Activated naive CD8-positive, alpha-beta T cell treated with anti-CD3 and anti-CD28 coated beads, Interleukin-2, amount 10 ng/mL, durations not matched to agents 7 days and 5 days (primary cell): ENCODE measurements at regions not wholly inside any gene's neighbourhood (a gene's known extent, or its start where the extent isn't known, plus 50 kb on each side); places are given as distances from the start of the nearest gene placed in this dataset.

Experiments
- ATAC-seq: fragments of 150-1000 bp; cut with Tn5 transposase; one replicate; pipeline ENCODE4 v1.10.0; 2021; ENCODE audit warnings: low read depth, moderate library complexity
- POLR2A ChIA-PET: fragments of 350-600 bp; sonication (Branson Sonifier 250); formaldehyde crosslinking; loops from one replicate; lab custom pipeline; 2021; ENCODE audit warnings: antibody characterized with exemption; lab: Charles Lee
- DNase-seq: peaks from one replicate; pipeline ENCODE4 v3.0.0; 2021
- H3K27ac Mint-ChIP-seq: one replicate; pipeline ENCODE4 v1.8.0; 2022; ENCODE audit warnings: mild to moderate bottlenecking, mixed read lengths
- H3K27me3 Mint-ChIP-seq: one replicate; pipeline ENCODE4 v1.8.0; 2022; ENCODE audit warnings: mild to moderate bottlenecking, moderate library complexity, mixed read lengths
- H3K36me3 Mint-ChIP-seq: one replicate; pipeline ENCODE4 v1.8.0; 2021; ENCODE audit warnings: mild to moderate bottlenecking, mixed read lengths
- H3K4me1 Mint-ChIP-seq: one replicate; pipeline ENCODE4 v1.8.0; 2021; ENCODE audit warnings: mixed read lengths
- H3K4me3 Mint-ChIP-seq: one replicate; pipeline ENCODE4 v1.8.0; 2022; ENCODE audit warnings: mild to moderate bottlenecking, moderate library complexity, mixed read lengths
- H3K9me3 Mint-ChIP-seq: one replicate; pipeline ENCODE4 v1.8.0; 2021; ENCODE audit warnings: mixed read lengths

- H3K27me3 Mint-ChIP-seq: no peaks in the 10 kb centered on the region
- H3K36me3 Mint-ChIP-seq: peaks cover 3% of the 10 kb centered on the region
- ATAC-seq (peak; percentile 14), DNase-seq (no peak)
- no peak overlapping the region for H3K27ac Mint-ChIP-seq
- H3K9me3 Mint-ChIP-seq: peaks cover 5% of the 10 kb centered on the region
- H3K4me1 Mint-ChIP-seq: peaks cover 5% of the 10 kb centered on the region
- POLR2A ChIA-PET: no interaction called here
- no peak overlapping the region for H3K4me3 Mint-ChIP-seq
Observed at GRCh38 chr11:128232588-128232987, 354.8 kb downstream of the ETS1 start.

- H3K4me3 Mint-ChIP-seq: no peak overlapping the region
- POLR2A ChIA-PET: no interaction called here
- no peak overlapping the region for H3K27ac Mint-ChIP-seq
- no peak for ATAC-seq
- peaks cover 3% of the 10 kb centered on the region for H3K36me3 Mint-ChIP-seq
- DNase-seq: no peak
- peaks cover 5% of the 10 kb centered on the region for H3K9me3 Mint-ChIP-seq
- peaks cover 5% of the 10 kb centered on the region for H3K4me1 Mint-ChIP-seq
- H3K27me3 Mint-ChIP-seq: no peaks in the 10 kb centered on the region
Observed at GRCh38 chr11:128231845-128232410, 355.4 kb downstream of the ETS1 start.

- peaks cover 7% of the 10 kb centered on the region for H3K4me1 Mint-ChIP-seq
- H3K9me3 Mint-ChIP-seq: no peaks in the 10 kb centered on the region
- no peak for DNase-seq
- no peak overlapping the region for H3K4me3 Mint-ChIP-seq
- POLR2A ChIA-PET: no interaction called here
- ATAC-seq: no peak
- no peaks in the 10 kb centered on the region for H3K27me3 Mint-ChIP-seq
- H3K36me3 Mint-ChIP-seq: no peaks in the 10 kb centered on the region
- H3K27ac Mint-ChIP-seq: no peak overlapping the region
Observed at GRCh38 chr11:128227466-128227865, 359.9 kb downstream of the ETS1 start.

- Mint-ChIP-seq H3K4me3 (no peak overlapping the region), H3K36me3 (no peaks in the 10 kb centered on the region), H3K4me1 (peaks cover 7% of the 10 kb centered on the region), H3K9me3 (no peaks in the 10 kb centered on the region), H3K27me3 (no peaks in the 10 kb centered on the region), H3K27ac (no peak overlapping the region)
- POLR2A ChIA-PET: no interaction called here
- ATAC-seq (no peak), DNase-seq (no peak)
Observed at GRCh38 chr11:128226106-128226716, 361.1 kb downstream of the ETS1 start.

- Mint-ChIP-seq H3K9me3 (no peaks in the 10 kb centered on the region), H3K4me3 (no peak overlapping the region), H3K36me3 (no peaks in the 10 kb centered on the region), H3K4me1 (peaks cover 3% of the 10 kb centered on the region), H3K27ac (no peak overlapping the region), H3K27me3 (peaks cover 1% of the 10 kb centered on the region)
- POLR2A ChIA-PET: no interaction called here
- DNase-seq (no peak), ATAC-seq (no peak)
Observed at GRCh38 chr11:128222245-128222884, 365.0 kb downstream of the ETS1 start.

GRCh38 chr11:128219731-128220120 is 367.6 kb downstream of the ETS1 start:
- POLR2A ChIA-PET: no interaction called here
- Mint-ChIP-seq H3K27me3 (peaks cover 1% of the 10 kb centered on the region), H3K4me3 (no peak overlapping the region), H3K27ac (no peak overlapping the region), H3K36me3 (no peaks in the 10 kb centered on the region), H3K9me3 (no peaks in the 10 kb centered on the region), H3K4me1 (peaks cover 3% of the 10 kb centered on the region)
- DNase-seq (no peak), ATAC-seq (no peak)

- POLR2A ChIA-PET: no interaction called here
Observed at GRCh38 chr11:128216198-128216597, 371.2 kb downstream of the ETS1 start.

GRCh38 chr11:128215238-128215882 is 372.0 kb downstream of the ETS1 start:
- DNase-seq (no peak), ATAC-seq (no peak)
- H3K27me3 Mint-ChIP-seq: peaks cover 4% of the 10 kb centered on the region
- no peaks in the 10 kb centered on the region for H3K4me1 Mint-ChIP-seq
- POLR2A ChIA-PET: no interaction called here
- no peaks in the 10 kb centered on the region for H3K36me3 Mint-ChIP-seq
- H3K9me3 Mint-ChIP-seq: peaks cover 3% of the 10 kb centered on the region
- no peak overlapping the region for H3K4me3 Mint-ChIP-seq
- H3K27ac Mint-ChIP-seq: no peak overlapping the region

More at GRCh38 chr11:128216198-128216597, 371.2 kb downstream of the ETS1 start:
- Mint-ChIP-seq H3K27me3 (peaks cover 4% of the 10 kb centered on the region), H3K27ac (no peak overlapping the region), H3K4me3 (no peak overlapping the region), H3K9me3 (peaks cover 3% of the 10 kb centered on the region), H3K4me1 (no peaks in the 10 kb centered on the region), H3K36me3 (no peaks in the 10 kb centered on the region)
- DNase-seq (no peak), ATAC-seq (no peak)

- Mint-ChIP-seq H3K27me3 (peaks cover 4% of the 10 kb centered on the region), H3K36me3 (no peaks in the 10 kb centered on the region), H3K27ac (no peak overlapping the region), H3K4me1 (no peaks in the 10 kb centered on the region), H3K9me3 (peaks cover 3% of the 10 kb centered on the region), H3K4me3 (no peak overlapping the region)
- POLR2A ChIA-PET: no interaction called here
- ATAC-seq (no peak), DNase-seq (no peak)
Observed at GRCh38 chr11:128214263-128214662, 373.1 kb downstream of the ETS1 start.

GRCh38 chr11:128213461-128213860 is 373.9 kb downstream of the ETS1 start:
- peaks cover 3% of the 10 kb centered on the region for H3K9me3 Mint-ChIP-seq
- DNase-seq (no peak), ATAC-seq (no peak)
- H3K27me3 Mint-ChIP-seq: peaks cover 4% of the 10 kb centered on the region
- H3K4me3 Mint-ChIP-seq: no peak overlapping the region
- H3K36me3 Mint-ChIP-seq: no peaks in the 10 kb centered on the region
- POLR2A ChIA-PET: no interaction called here
- H3K27ac Mint-ChIP-seq: no peak overlapping the region
- no peaks in the 10 kb centered on the region for H3K4me1 Mint-ChIP-seq

GRCh38 chr11:128212324-128212723 is 375.0 kb downstream of the ETS1 start:
- Mint-ChIP-seq H3K27ac (no peak overlapping the region), H3K9me3 (peaks cover 5% of the 10 kb centered on the region), H3K27me3 (peaks cover 3% of the 10 kb centered on the region), H3K36me3 (no peaks in the 10 kb centered on the region), H3K4me3 (no peak overlapping the region), H3K4me1 (peaks cover 3% of the 10 kb centered on the region)
- DNase-seq: no peak
- no peak for ATAC-seq
- POLR2A ChIA-PET: no interaction called here

- H3K27ac Mint-ChIP-seq: no peak overlapping the region
- H3K4me1 Mint-ChIP-seq: peaks cover 3% of the 10 kb centered on the region
- ATAC-seq (no peak), DNase-seq (no peak)
- peaks cover 7% of the 10 kb centered on the region for H3K36me3 Mint-ChIP-seq
- POLR2A ChIA-PET: no interaction called here
- H3K9me3 Mint-ChIP-seq: peaks cover 7% of the 10 kb centered on the region
- H3K4me3 Mint-ChIP-seq: no peak overlapping the region
- peaks cover 3% of the 10 kb centered on the region for H3K27me3 Mint-ChIP-seq
Observed at GRCh38 chr11:128210148-128210940, 377.0 kb downstream of the ETS1 start.

- DNase-seq: no peak
- peaks cover 3% of the 10 kb centered on the region for H3K4me1 Mint-ChIP-seq
- H3K36me3 Mint-ChIP-seq: peaks cover 7% of the 10 kb centered on the region
- no peak for ATAC-seq
- H3K4me3 Mint-ChIP-seq: no peak overlapping the region
- no peak overlapping the region for H3K27ac Mint-ChIP-seq
- H3K27me3 Mint-ChIP-seq: peaks cover 3% of the 10 kb centered on the region
- peaks cover 6% of the 10 kb centered on the region for H3K9me3 Mint-ChIP-seq
- POLR2A ChIA-PET: no interaction called here
Observed at GRCh38 chr11:128209138-128209435, 378.3 kb downstream of the ETS1 start.
